OCI-LY7 (cell line): ENCODE measurements at regions not wholly inside any gene's neighbourhood (a gene's known extent, or its start where the extent isn't known, plus 50 kb on each side); places are given as distances from the start of the nearest gene placed in this dataset.
"Not testable (repeated sequence)": the region's sequence is repeated elsewhere in the genome, so short reads cannot be mapped to it uniquely, and the experiment has no call there.

Experiments
- BruUV-seq: library from RNA; stranded (reverse); fragments of 400-500 nt; replicated peaks from 2 replicates; lab custom pipeline; 2021; lab: Mats Ljungman, UMichigan
- CTCF ChIA-PET: fragments of 300-600 bp; sonication (Branson Sonifier 250); formaldehyde crosslinking; loops from one replicate; lab custom pipeline; 2022; ENCODE audit warnings: antibody characterized with exemption; ENCODE audit not compliant: unreplicated experiment; lab: Charles Lee
- POLR2A ChIA-PET: fragments of 300-600 bp; sonication (Branson Sonifier 250); formaldehyde crosslinking; loops from one replicate; lab custom pipeline; 2022; ENCODE audit warnings: antibody characterized with exemption; lab: Charles Lee
- DNase-seq: peaks from one replicate; pipeline ENCODE4 v3.0.0-alpha.2; 2015; ENCODE audit warnings: low spot score
- H2AFZ ChIP-seq: fragments of 200-600 bp; sonication (generic), shearing (Covaris generic); 2 replicates; pipeline ENCODE4 v1.6.1; 2014; ENCODE audit warnings: mild to moderate bottlenecking, antibody characterized with exemption, low read length, moderate library complexity
- H3K27ac ChIP-seq: fragments of 200-600 bp; sonication (generic); 2 replicates; pipeline ENCODE4 v1.5.1; 2014; ENCODE audit warnings: mixed run types, low read depth, mild to moderate bottlenecking, moderate library complexity, low read length, inconsistent platforms; ENCODE audit not compliant: poor library complexity, severe bottlenecking
- H3K36me3 ChIP-seq: fragments of 200-600 bp; sonication (generic); 2 replicates; pipeline ENCODE4 v1.6.1; 2014; ENCODE audit warnings: mild to moderate bottlenecking, antibody characterized with exemption, low read length, moderate library complexity, mixed read lengths; ENCODE audit not compliant: insufficient read depth
- H3K4me1 ChIP-seq: fragments of 200-600 bp; sonication (generic); 2 replicates; pipeline ENCODE4 v1.5.1; 2014; ENCODE audit warnings: mild to moderate bottlenecking, low read length; ENCODE audit not compliant: insufficient read depth, poor library complexity, severe bottlenecking
- H3K4me2 ChIP-seq: fragments of 200-600 bp; sonication (generic); 2 replicates; pipeline ENCODE4 v1.6.1; 2014; ENCODE audit warnings: mild to moderate bottlenecking, low read length
- H3K4me3 ChIP-seq: fragments of 200-600 bp; sonication (generic); 2 replicates; pipeline ENCODE4 v1.5.1; 2014; ENCODE audit warnings: mild to moderate bottlenecking, low read depth, low read length; ENCODE audit not compliant: poor library complexity, severe bottlenecking
- H3K79me2 ChIP-seq: fragments of 200-600 bp; sonication (generic); 2 replicates; pipeline ENCODE4 v1.6.1; 2016; ENCODE audit warnings: low read depth, mild to moderate bottlenecking, low read length, moderate library complexity, mixed read lengths; ENCODE audit not compliant: insufficient read depth
- H3K9me2 ChIP-seq: fragments of 200-600 bp; sonication (generic); 2 replicates; pipeline ENCODE4 v1.6.1; 2016; ENCODE audit warnings: mild to moderate bottlenecking, low read length, mixed read lengths; ENCODE audit not compliant: insufficient read depth
- H3K9me3 ChIP-seq: fragments of 200-600 bp; sonication (generic); 2 replicates; pipeline ENCODE4 v1.6.1; 2014; ENCODE audit warnings: mild to moderate bottlenecking, mixed run types, low read length, mixed read lengths
- H4K20me1 ChIP-seq: fragments of 200-600 bp; sonication (generic); 2 replicates; pipeline ENCODE4 v1.6.1; 2014; ENCODE audit warnings: mild to moderate bottlenecking, antibody characterized with exemption, low read length, moderate library complexity, mixed read lengths; ENCODE audit not compliant: insufficient read depth
- CTCF ChIP-seq: fragments of 200-600 bp; sonication (generic); conservative IDR thresholded peaks from 2 replicates; pipeline ENCODE4 v1.5.1; 2014; ENCODE audit warnings: mild to moderate bottlenecking, antibody characterized with exemption, low read length, moderate library complexity, mixed read lengths
- EZH2phosphoT487 ChIP-seq: fragments of 200-600 bp; sonication (generic); IDR thresholded peaks from 2 replicates; pipeline ENCODE4 v1.6.1; 2018; ENCODE audit warnings: low read depth, borderline replicate concordance, mild to moderate bottlenecking, mixed run types, antibody characterized with exemption, low read length, moderate library complexity, mixed read lengths
- intact Hi-C: fragments of 100-400 bp; cut with micrococcal nuclease; formaldehyde crosslinking; loops from one replicate; pipeline ENCODE4 v1.10.0; 2022; ENCODE audit not compliant: unreplicated experiment

DNA sequence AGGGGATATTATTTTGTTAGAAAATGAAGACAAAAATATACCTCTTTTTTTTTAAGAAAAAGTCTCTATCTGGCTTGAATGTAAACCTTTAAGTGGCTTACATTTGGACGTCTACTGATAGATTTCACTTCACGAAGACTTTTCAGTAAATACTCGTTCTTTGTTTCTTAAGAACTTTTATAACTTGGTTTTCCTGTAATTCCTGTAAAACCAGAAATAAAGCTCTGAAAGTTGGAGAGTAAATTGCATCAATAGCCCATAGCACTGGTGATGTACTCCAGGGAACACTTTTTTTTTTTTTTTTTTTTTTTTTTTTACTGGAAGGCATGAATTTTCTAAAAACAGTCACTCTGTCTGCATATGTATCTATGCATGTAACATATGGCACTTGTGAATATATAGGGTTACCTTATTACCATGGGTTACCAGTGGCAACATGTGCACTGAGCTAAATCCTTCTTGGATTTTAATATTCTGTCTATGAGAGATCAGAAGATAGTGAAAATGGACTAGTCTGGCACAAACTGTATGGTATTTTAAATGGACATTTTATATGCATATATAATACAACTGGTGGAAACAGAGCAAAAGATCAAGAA, 309.2 kb upstream of the TCF4 start:
- Histone ChIP-seq H3K4me3 (no peak overlapping the region), H3K79me2 (no peaks in the 10 kb centered on the region), H3K4me2 (no peak overlapping the region), H3K36me3 (no peaks in the 10 kb centered on the region), H3K9me2 (no peaks in the 10 kb centered on the region), H3K9me3 (no peaks in the 10 kb centered on the region), H3K27ac (no peak overlapping the region), H3K4me1 (no peaks in the 10 kb centered on the region), H4K20me1 (no peaks in the 10 kb centered on the region), H2AFZ (no peak overlapping the region)
- POLR2A ChIA-PET, result interaction anchor here (0.6 kb wide), 1 partner anchor 828 kb away, joined by 3 read pairs; no protein-coding TSS in a partner anchor
- intact Hi-C loops, result no loop called here
- CTCF ChIA-PET, result no interaction called here
- no peak for DNase-seq
- no TSS peak for BruUV-seq
- TF ChIP-seq CTCF (no peak), EZH2phosphoT487 (no peak)

DNA sequence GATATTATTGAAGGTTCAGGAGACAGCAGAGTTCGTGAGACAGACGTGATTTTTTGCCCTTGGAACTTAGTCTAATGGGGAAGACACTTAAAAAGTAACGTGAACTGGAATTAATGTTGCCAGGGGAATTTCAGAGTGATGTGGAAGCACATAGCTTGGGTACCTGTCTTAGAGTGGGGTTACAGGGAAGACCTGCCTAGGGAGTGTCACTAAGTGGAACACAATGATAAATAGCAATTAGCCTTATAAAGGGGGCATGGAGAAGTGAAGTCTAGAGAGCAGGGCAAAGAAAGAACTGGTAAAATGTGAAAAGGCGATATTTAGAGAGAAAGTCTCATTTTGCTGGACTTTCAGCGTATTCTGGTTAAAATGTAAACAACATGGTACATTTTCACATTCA, 306.0 kb upstream of the TCF4 start:
- CTCF ChIA-PET, result no interaction called here
- TF ChIP-seq CTCF (no peak), EZH2phosphoT487 (no peak)
- Histone ChIP-seq H3K36me3 (no peaks in the 10 kb centered on the region), H3K4me3 (no peak overlapping the region), H3K9me2 (no peaks in the 10 kb centered on the region), H2AFZ (no peak overlapping the region), H3K9me3 (no peaks in the 10 kb centered on the region), H3K4me1 (no peaks in the 10 kb centered on the region), H4K20me1 (no peaks in the 10 kb centered on the region), H3K79me2 (no peaks in the 10 kb centered on the region), H3K4me2 (no peak overlapping the region), H3K27ac (no peak overlapping the region)
- intact Hi-C loops, result no loop called here
- BruUV-seq, result no TSS peak
- DNase-seq, result no peak
- POLR2A ChIA-PET, result no interaction called here

- H3K4me1 ChIP-seq, H3K79me2 ChIP-seq, H4K20me1 ChIP-seq, BruUV-seq, DNase-seq, H3K27ac ChIP-seq, H3K36me3 ChIP-seq, intact Hi-C loops, H2AFZ ChIP-seq, H3K4me3 ChIP-seq, H3K9me3 ChIP-seq, H3K4me2 ChIP-seq, H3K9me2 ChIP-seq, POLR2A ChIA-PET, CTCF ChIA-PET: not testable (repeated sequence)
These were observed 305.1 kb upstream of the TCF4 start for GRCh38 chr18:55892862-55893813.
